ENCODE measurements at regions not wholly inside any gene's neighbourhood (a gene's known extent, or its start where the extent isn't known, plus 50 kb on each side); places are given as distances from the start of the nearest gene placed in this dataset.

GRCh38 chr1:58255192-58255591 lies 291.3 kb downstream of the OMA1 start:
- TF ChIP-seq, protein P1, sequence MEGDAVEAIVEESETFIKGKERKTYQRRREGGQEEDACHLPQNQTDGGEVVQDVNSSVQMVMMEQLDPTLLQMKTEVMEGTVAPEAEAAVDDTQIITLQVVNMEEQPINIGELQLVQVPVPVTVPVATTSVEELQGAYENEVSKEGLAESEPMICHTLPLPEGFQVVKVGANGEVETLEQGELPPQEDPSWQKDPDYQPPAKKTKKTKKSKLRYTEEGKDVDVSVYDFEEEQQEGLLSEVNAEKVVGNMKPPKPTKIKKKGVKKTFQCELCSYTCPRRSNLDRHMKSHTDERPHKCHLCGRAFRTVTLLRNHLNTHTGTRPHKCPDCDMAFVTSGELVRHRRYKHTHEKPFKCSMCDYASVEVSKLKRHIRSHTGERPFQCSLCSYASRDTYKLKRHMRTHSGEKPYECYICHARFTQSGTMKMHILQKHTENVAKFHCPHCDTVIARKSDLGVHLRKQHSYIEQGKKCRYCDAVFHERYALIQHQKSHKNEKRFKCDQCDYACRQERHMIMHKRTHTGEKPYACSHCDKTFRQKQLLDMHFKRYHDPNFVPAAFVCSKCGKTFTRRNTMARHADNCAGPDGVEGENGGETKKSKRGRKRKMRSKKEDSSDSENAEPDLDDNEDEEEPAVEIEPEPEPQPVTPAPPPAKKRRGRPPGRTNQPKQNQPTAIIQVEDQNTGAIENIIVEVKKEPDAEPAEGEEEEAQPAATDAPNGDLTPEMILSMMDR (IDR thresholded peaks at IDR 0.05), result no peak
- no peak for TF ChIP-seq POLR2A (IDR thresholded peaks at IDR 0.05)
